Adipose tissue (tissue), 3 donors: ENCODE measurements at regions not wholly inside any gene's neighbourhood (a gene's known extent, or its start where the extent isn't known, plus 50 kb on each side); places are given as distances from the start of the nearest gene placed in this dataset.

Experiments used
- H3K27ac ChIP-seq: one replicate; pipeline ENCODE4 v1.5.1; 2013; ENCODE audit warnings: low read depth, low read length
- WGBS, 3 donors: extraction: QIAGEN DNeasy Blood & Tissue Kit; methylation state at CpG; one replicate each; pipeline ENCODE4 v1.1.7; 2013; 5-methylcytosine and 5-hydroxymethylcytosine counted together
- donor health status: healthy with polysubstance abuse.
- donor health status: Bipolar disorder and iron deficiency.
- donor health status: healthy.

- WGBS, 3 donors: 85 to 89% (median 88%) methylated on average over 4 of the region's 4 CpGs
- H3K27ac ChIP-seq: no peak overlapping the region
Measured at GRCh38 chr2:129667577-129667976, 311.9 kb upstream of the RAB6C start.

- H3K27ac ChIP-seq: no peak overlapping the region
- 56 to 82% (median 63%) methylated on average over 5 of the region's 5 CpGs for WGBS, 3 donors
Measured at GRCh38 chr2:129672521-129672920, 306.9 kb upstream of the RAB6C start.

GRCh38 chr2:129673234-129673633, 306.2 kb upstream of the RAB6C start:
- WGBS, 3 donors: 59 to 65% (median 63%) methylated on average over 5 of the region's 5 CpGs
- no peak overlapping the region for H3K27ac ChIP-seq

GRCh38 chr2:129673847-129674711, 305.4 kb upstream of the RAB6C start:
- 44 to 54% (median 53%) methylated on average over 14 of the region's 14 CpGs for WGBS, 3 donors
- H3K27ac ChIP-seq: no peak overlapping the region

- no peak overlapping the region for H3K27ac ChIP-seq
- WGBS, 3 donors: 76 to 86% (median 84%) methylated on average over 9 of the region's 9 CpGs
Measured at GRCh38 chr2:129678751-129679150, 300.7 kb upstream of the RAB6C start.

GRCh38 chr2:129681788-129682187, 297.7 kb upstream of the RAB6C start:
- 64 to 77% (median 70%) methylated on average over 1 of the region's 1 CpG for WGBS, 3 donors
- no peak overlapping the region for H3K27ac ChIP-seq

GRCh38 chr2:129689653-129690448, 289.6 kb upstream of the RAB6C start:
- 65 to 77% (median 75%) methylated on average over 4 of the region's 4 CpGs for whole genome bisulfite sequencing, 3 donors
- no peak overlapping the region for H3K27ac ChIP-seq

- WGBS, 3 donors: 71 to 79% (median 74%) methylated on average over 3 of the region's 3 CpGs
- no peak overlapping the region for H3K27ac ChIP-seq
Measured at GRCh38 chr2:129695496-129695895, 284.0 kb upstream of the RAB6C start.

- no peak overlapping the region for H3K27ac ChIP-seq
- WGBS, 3 donors: 46 to 83% (median 62%) methylated on average over 3 of the region's 3 CpGs
Measured at GRCh38 chr2:129698593-129698992, 280.9 kb upstream of the RAB6C start.

- 74 to 85% (median 79%) methylated on average over 10 of the region's 10 CpGs for WGBS, 3 donors
- no peak overlapping the region for H3K27ac ChIP-seq
Measured at GRCh38 chr2:129699781-129700573, 279.5 kb upstream of the RAB6C start.

- 77 to 80% (median 80%) methylated on average over 4 of the region's 4 CpGs for WGBS, 3 donors
- no peak overlapping the region for H3K27ac ChIP-seq
Measured at GRCh38 chr2:129702416-129703176, 276.9 kb upstream of the RAB6C start.

GRCh38 chr2:129705085-129705484, 274.4 kb upstream of the RAB6C start:
- H3K27ac ChIP-seq: no peak overlapping the region
- 85 to 95% (median 89%) methylated on average over 6 of the region's 6 CpGs for WGBS, 3 donors

- WGBS, 3 donors: 85 to 91% (median 87%) methylated on average over 4 of the region's 4 CpGs
Measured at GRCh38 chr2:129707800-129708199, 271.7 kb upstream of the RAB6C start.

GRCh38 chr2:129708221-129708967, 271.1 kb upstream of the RAB6C start:
- H3K27ac ChIP-seq: no peak overlapping the region
- WGBS, 3 donors: 82 to 87% (median 84%) methylated on average over 20 of the region's 20 CpGs

More at GRCh38 chr2:129707800-129708199, 271.7 kb upstream of the RAB6C start:
- no peak overlapping the region for H3K27ac ChIP-seq

GRCh38 chr2:129709001-129709955, 270.2 kb upstream of the RAB6C start:
- no peak overlapping the region for H3K27ac ChIP-seq
- WGBS, 3 donors: 75 to 79% (median 77%) methylated on average over 13 of the region's 13 CpGs

- WGBS, 3 donors: 82 to 90% (median 85%) methylated on average over 16 of the region's 16 CpGs
- H3K27ac ChIP-seq: no peak overlapping the region
Measured at GRCh38 chr2:129709956-129710598, 269.4 kb upstream of the RAB6C start.
